HCT116 (cell line): ENCODE measurements at regions not wholly inside any gene's neighbourhood (a gene's known extent, or its start where the extent isn't known, plus 50 kb on each side); places are given as distances from the start of the nearest gene placed in this dataset.

ENCODE experiments used
- ATAC-seq: fragments of 200-7000 bp; cut with Tn5 transposase; 2 replicates; pipeline ENCODE4 v1.9.1; 2020; ENCODE audit warnings: mild to moderate bottlenecking, moderate library complexity
- BruUV-seq: library from RNA; stranded (reverse); fragments of 400-500 nt; replicated peaks from 2 replicates; lab custom pipeline; 2021; lab: Mats Ljungman, UMichigan
- CTCF ChIA-PET: fragments of 300-600 bp; sonication (Branson Sonifier 250); formaldehyde crosslinking; loops from one replicate; lab custom pipeline; 2021; ENCODE audit warnings: antibody characterized with exemption; lab: Charles Lee
- POLR2A ChIA-PET: fragments of 300-600, 350-600 bp; sonication (Branson Sonifier 250); formaldehyde crosslinking; loops from one replicate; lab custom pipeline; 2021; ENCODE audit warnings: antibody characterized with exemption; lab: Charles Lee
- RAD21 ChIA-PET, 2 experiments: fragments of 300-600 bp; sonication (Branson Sonifier 250); formaldehyde crosslinking; loops; one replicate each; lab custom pipeline; 2023; ENCODE audit warnings: low total read pairs in 2 of 2; ENCODE audit not compliant: uncharacterized antibody in 2 of 2, unreplicated experiment in 2 of 2, low non-redundant PET in 1 of 2; lab: Charles Lee
- DNase-seq: peaks from one replicate; pipeline ENCODE4 v3.0.0-alpha.2; 2010; ENCODE audit warnings: low read depth, low spot score
- H2AFZ ChIP-seq: fragments of 200-600 bp; shearing (Covaris generic), sonication (generic); 2 replicates; pipeline ENCODE4 v1.6.1; 2017; ENCODE audit warnings: low read depth, mixed run types, mixed read lengths, antibody characterized with exemption, low read length; ENCODE audit not compliant: poor library complexity, severe bottlenecking
- H3K27ac ChIP-seq: 2 replicates; pipeline ENCODE4 v1.5.1; 2012; ENCODE audit warnings: low read depth, low read length
- H3K27me3 ChIP-seq: fragments of 200-600 bp; sonication (generic); 2 replicates; pipeline ENCODE4 v1.6.1; 2016; ENCODE audit warnings: mixed run types, low read length, mixed read lengths; ENCODE audit not compliant: insufficient read depth
- H3K36me3 ChIP-seq, 2 experiments: fragments of 200-500 bp in 1 of 2; fragments of 200-600 bp in 1 of 2; sonication (Bioruptor generic) in 1 of 2; sonication (generic) in 1 of 2; 2 replicates each; pipeline versions ENCODE4 v1.5.1 to v1.6.1; 2014 to 2016; ENCODE audit warnings: low read length in 2 of 2, inconsistent platforms in 1 of 2, mixed read lengths in 1 of 2, mixed run types in 1 of 2; ENCODE audit not compliant: insufficient read depth in 2 of 2, control insufficient read depth in 1 of 2
- H3K4me1 ChIP-seq, 2 experiments: fragments of 200-600 bp in 1 of 2; sonication (generic) in 1 of 2; 2 replicates each; pipeline versions ENCODE4 v1.5.1 to v1.6.1; 2012 to 2017; ENCODE audit warnings: low read length in 2 of 2, inconsistent platforms in 1 of 2, mild to moderate bottlenecking in 1 of 2, mixed read lengths in 1 of 2, mixed run types in 1 of 2, moderate library complexity in 1 of 2; ENCODE audit not compliant: insufficient read depth in 2 of 2, control insufficient read depth in 1 of 2
- H3K4me2 ChIP-seq: fragments of 200-600 bp; sonication (generic); 2 replicates; pipeline ENCODE4 v1.6.1; 2017; ENCODE audit warnings: mixed run types, low read length, mixed read lengths
- H3K4me3 ChIP-seq, 2 experiments: fragments of 200-600 bp in 1 of 2; sonication (generic) in 1 of 2; replicated peaks in 1 of 2; 2 replicates each; pipeline ENCODE4 v1.5.1; 2011 to 2016; ENCODE audit warnings: low read length in 2 of 2, control low read depth in 1 of 2, low read depth in 1 of 2, mild to moderate bottlenecking in 1 of 2, mixed read lengths in 1 of 2, mixed run types in 1 of 2
- H3K79me2 ChIP-seq: fragments of 200-600 bp; sonication (generic); 2 replicates; pipeline ENCODE4 v1.6.1; 2017; ENCODE audit warnings: mild to moderate bottlenecking, mixed run types, low read length, moderate library complexity, mixed read lengths; ENCODE audit not compliant: insufficient read depth
- H3K9ac ChIP-seq: fragments of 200-600 bp; sonication (generic); 2 replicates; pipeline ENCODE4 v1.6.1; 2016; ENCODE audit warnings: low read length, mixed read lengths
- H3K9me2 ChIP-seq: fragments of 200-600 bp; sonication (generic), shearing (Covaris generic); 2 replicates; pipeline ENCODE4 v1.6.1; 2017; ENCODE audit warnings: mixed run types, mild to moderate bottlenecking, moderate library complexity; ENCODE audit not compliant: insufficient read depth
- H3K9me3 ChIP-seq, 2 experiments: fragments of 200-500 bp in 1 of 2; fragments of 200-600 bp in 1 of 2; sonication (Bioruptor generic) in 1 of 2; sonication (generic) in 1 of 2; 2 replicates each; pipeline ENCODE4 v1.6.1; 2014 to 2017; ENCODE audit warnings: low read length in 2 of 2, mixed read lengths in 2 of 2, inconsistent platforms in 1 of 2, low read depth in 1 of 2, mild to moderate bottlenecking in 1 of 2, mixed run types in 1 of 2, moderate library complexity in 1 of 2; ENCODE audit not compliant: control insufficient read depth in 1 of 2, insufficient read depth in 1 of 2
- H4K20me1 ChIP-seq: fragments of 200-600 bp; sonication (generic), shearing (Covaris generic); 2 replicates; pipeline ENCODE4 v1.6.1; 2017; ENCODE audit warnings: mixed run types, mild to moderate bottlenecking, moderate library complexity; ENCODE audit not compliant: insufficient read depth
- ELF1 ChIP-seq: IDR thresholded peaks from 2 replicates; pipeline ENCODE4 v1.6.1; 2012; ENCODE audit warnings: low read depth, borderline replicate concordance
- EZH2phosphoT487 ChIP-seq: fragments of 200-600 bp; IDR thresholded peaks from 2 replicates; pipeline ENCODE4 v1.6.1; 2018; ENCODE audit warnings: antibody characterized with exemption, borderline replicate concordance
- POLR2AphosphoS5 ChIP-seq: IDR thresholded peaks from 2 replicates; pipeline ENCODE4 v1.6.1; 2011; ENCODE audit warnings: mild to moderate bottlenecking, low read depth, low read length, moderate library complexity
- RAD21 ChIP-seq: IDR thresholded peaks from 2 replicates; pipeline ENCODE4 v1.6.1; 2012; ENCODE audit warnings: low read depth, mild to moderate bottlenecking
- SP1 ChIP-seq: IDR thresholded peaks from 2 replicates; pipeline ENCODE4 v1.6.1; 2012; ENCODE audit warnings: low read depth
- SRF ChIP-seq: IDR thresholded peaks from 2 replicates; pipeline ENCODE4 v1.6.1; 2012; ENCODE audit warnings: low read depth
- TCF7L2 ChIP-seq: IDR thresholded peaks from 2 replicates; pipeline ENCODE4 v1.7.0; 2011; ENCODE audit warnings: borderline replicate concordance, inconsistent platforms; ENCODE audit not compliant: insufficient read depth, insufficient read length; ENCODE audit errors: extremely low read depth
- YY1 ChIP-seq: IDR thresholded peaks from 2 replicates; pipeline ENCODE4 v1.6.1; 2011; ENCODE audit warnings: low read length, low read depth, moderate library complexity, mild to moderate bottlenecking; ENCODE audit not compliant: insufficient replicate concordance; ENCODE audit errors: extremely low read depth
- ZNF274 ChIP-seq: fragments of 200-500 bp; sonication (Bioruptor generic); IDR thresholded peaks from 2 replicates; pipeline ENCODE4 v1.6.1; 2014; ENCODE audit warnings: mild to moderate bottlenecking, low read depth, low read length, inconsistent platforms
- intact Hi-C: fragments of 100-400 bp; cut with micrococcal nuclease; formaldehyde crosslinking; loops from 2 replicates; pipeline ENCODE4 v1.10.0; 2022
- TF ChIP-seq, protein P1 (sequence below): IDR thresholded peaks from 2 replicates; pipeline ENCODE4 v1.6.1; 2011; ENCODE audit warnings: mild to moderate bottlenecking, low read length, moderate library complexity; ENCODE audit not compliant: insufficient replicate concordance; ENCODE audit errors: extremely low read depth
- TF ChIP-seq, protein P2 (sequence below), 3 experiments: fragments of 200-600 bp in 1 of 3; sonication (generic) in 1 of 3; IDR thresholded peaks in 2 of 3; conservative IDR thresholded peaks in 1 of 3; 2 replicates each; pipeline ENCODE4 v1.5.1; 2012 to 2017; ENCODE audit warnings: low read depth in 2 of 3, low read length in 2 of 3, antibody characterized with exemption in 1 of 3, borderline replicate concordance in 1 of 3, control low read depth in 1 of 3, mild to moderate bottlenecking in 1 of 3, mixed read lengths in 1 of 3, mixed run types in 1 of 3, moderate library complexity in 1 of 3; ENCODE audit not compliant: insufficient read depth in 1 of 3
- TF ChIP-seq, protein P3 (sequence below): IDR thresholded peaks from 2 replicates; pipeline ENCODE4 v1.6.1; 2012; ENCODE audit warnings: low read depth

- TF ChIP-seq, protein P1, sequence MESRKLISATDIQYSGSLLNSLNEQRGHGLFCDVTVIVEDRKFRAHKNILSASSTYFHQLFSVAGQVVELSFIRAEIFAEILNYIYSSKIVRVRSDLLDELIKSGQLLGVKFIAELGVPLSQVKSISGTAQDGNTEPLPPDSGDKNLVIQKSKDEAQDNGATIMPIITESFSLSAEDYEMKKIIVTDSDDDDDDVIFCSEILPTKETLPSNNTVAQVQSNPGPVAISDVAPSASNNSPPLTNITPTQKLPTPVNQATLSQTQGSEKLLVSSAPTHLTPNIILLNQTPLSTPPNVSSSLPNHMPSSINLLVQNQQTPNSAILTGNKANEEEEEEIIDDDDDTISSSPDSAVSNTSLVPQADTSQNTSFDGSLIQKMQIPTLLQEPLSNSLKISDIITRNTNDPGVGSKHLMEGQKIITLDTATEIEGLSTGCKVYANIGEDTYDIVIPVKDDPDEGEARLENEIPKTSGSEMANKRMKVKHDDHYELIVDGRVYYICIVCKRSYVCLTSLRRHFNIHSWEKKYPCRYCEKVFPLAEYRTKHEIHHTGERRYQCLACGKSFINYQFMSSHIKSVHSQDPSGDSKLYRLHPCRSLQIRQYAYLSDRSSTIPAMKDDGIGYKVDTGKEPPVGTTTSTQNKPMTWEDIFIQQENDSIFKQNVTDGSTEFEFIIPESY: no peak
- TF ChIP-seq, protein P2, sequence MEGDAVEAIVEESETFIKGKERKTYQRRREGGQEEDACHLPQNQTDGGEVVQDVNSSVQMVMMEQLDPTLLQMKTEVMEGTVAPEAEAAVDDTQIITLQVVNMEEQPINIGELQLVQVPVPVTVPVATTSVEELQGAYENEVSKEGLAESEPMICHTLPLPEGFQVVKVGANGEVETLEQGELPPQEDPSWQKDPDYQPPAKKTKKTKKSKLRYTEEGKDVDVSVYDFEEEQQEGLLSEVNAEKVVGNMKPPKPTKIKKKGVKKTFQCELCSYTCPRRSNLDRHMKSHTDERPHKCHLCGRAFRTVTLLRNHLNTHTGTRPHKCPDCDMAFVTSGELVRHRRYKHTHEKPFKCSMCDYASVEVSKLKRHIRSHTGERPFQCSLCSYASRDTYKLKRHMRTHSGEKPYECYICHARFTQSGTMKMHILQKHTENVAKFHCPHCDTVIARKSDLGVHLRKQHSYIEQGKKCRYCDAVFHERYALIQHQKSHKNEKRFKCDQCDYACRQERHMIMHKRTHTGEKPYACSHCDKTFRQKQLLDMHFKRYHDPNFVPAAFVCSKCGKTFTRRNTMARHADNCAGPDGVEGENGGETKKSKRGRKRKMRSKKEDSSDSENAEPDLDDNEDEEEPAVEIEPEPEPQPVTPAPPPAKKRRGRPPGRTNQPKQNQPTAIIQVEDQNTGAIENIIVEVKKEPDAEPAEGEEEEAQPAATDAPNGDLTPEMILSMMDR (IDR thresholded peaks at IDR 0.05 in 2 of 3, conservative IDR thresholded peaks at IDR 0.05 in 1 of 3; ENCODE audit: borderline replicate concordance in 1 of 3, insufficient read depth in 1 of 3, low read depth in 2 of 3, low read length in 2 of 3): no peak
Observed at GRCh38 chr13:67440236-67440975, 210.3 kb upstream of the PCDH9 start (continued).

DNA sequence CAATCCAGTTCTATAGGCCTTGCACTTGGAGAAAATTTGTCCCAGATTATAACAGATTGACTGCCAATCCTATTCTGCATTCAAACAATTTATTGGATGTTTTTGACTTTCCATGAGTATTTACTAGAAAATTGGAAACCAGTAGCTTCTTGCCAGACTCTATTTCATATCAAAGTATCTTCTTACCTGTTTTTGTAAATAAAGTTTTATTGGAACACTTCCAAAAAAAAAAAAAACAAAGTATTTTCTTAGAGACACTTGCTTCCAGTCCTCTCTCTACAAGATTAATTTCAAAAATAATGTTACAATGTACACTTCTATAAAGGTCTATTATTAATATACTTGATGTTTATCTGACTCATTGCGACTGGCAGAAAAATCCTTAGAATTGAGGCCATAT, 209.2 kb upstream of the PCDH9 start:
- BruUV-seq: no TSS peak
- CTCF ChIA-PET: no interaction called here
- Histone ChIP-seq H3K27me3 (no peaks in the 10 kb centered on the region), H4K20me1 (no peaks in the 10 kb centered on the region), H3K4me3 (no peak overlapping the region), H3K79me2 (no peaks in the 10 kb centered on the region), H3K9ac (no peak overlapping the region), H3K9me2 (no peaks in the 10 kb centered on the region), H3K9me3 (no peaks in the 10 kb centered on the region), H3K4me2 (no peak overlapping the region), H3K36me3 (no peaks in the 10 kb centered on the region), H3K4me1 (no peaks in the 10 kb centered on the region), H2AFZ (no peak overlapping the region), H3K27ac (no peak overlapping the region)
- no peak for DNase-seq
- intact Hi-C loops: no loop called here
- ATAC-seq: no peak
- POLR2A ChIA-PET: no interaction called here
- RAD21 ChIA-PET: no interaction called here
- no peak for TF ChIP-seq SRF
- no peak for TF ChIP-seq TCF7L2
- no peak for TF ChIP-seq SP1
- no peak for TF ChIP-seq ZNF274
- no peak for TF ChIP-seq ELF1
- TF ChIP-seq, protein P2 (IDR thresholded peaks at IDR 0.05 in 2 of 3, conservative IDR thresholded peaks at IDR 0.05 in 1 of 3; ENCODE audit: borderline replicate concordance in 1 of 3, insufficient read depth in 1 of 3, low read depth in 2 of 3, low read length in 2 of 3): no peak
- TF ChIP-seq EZH2phosphoT487: no peak
- no peak for TF ChIP-seq POLR2AphosphoS5
- no peak for TF ChIP-seq YY1
- TF ChIP-seq RAD21: no peak
- TF ChIP-seq, protein P3, sequence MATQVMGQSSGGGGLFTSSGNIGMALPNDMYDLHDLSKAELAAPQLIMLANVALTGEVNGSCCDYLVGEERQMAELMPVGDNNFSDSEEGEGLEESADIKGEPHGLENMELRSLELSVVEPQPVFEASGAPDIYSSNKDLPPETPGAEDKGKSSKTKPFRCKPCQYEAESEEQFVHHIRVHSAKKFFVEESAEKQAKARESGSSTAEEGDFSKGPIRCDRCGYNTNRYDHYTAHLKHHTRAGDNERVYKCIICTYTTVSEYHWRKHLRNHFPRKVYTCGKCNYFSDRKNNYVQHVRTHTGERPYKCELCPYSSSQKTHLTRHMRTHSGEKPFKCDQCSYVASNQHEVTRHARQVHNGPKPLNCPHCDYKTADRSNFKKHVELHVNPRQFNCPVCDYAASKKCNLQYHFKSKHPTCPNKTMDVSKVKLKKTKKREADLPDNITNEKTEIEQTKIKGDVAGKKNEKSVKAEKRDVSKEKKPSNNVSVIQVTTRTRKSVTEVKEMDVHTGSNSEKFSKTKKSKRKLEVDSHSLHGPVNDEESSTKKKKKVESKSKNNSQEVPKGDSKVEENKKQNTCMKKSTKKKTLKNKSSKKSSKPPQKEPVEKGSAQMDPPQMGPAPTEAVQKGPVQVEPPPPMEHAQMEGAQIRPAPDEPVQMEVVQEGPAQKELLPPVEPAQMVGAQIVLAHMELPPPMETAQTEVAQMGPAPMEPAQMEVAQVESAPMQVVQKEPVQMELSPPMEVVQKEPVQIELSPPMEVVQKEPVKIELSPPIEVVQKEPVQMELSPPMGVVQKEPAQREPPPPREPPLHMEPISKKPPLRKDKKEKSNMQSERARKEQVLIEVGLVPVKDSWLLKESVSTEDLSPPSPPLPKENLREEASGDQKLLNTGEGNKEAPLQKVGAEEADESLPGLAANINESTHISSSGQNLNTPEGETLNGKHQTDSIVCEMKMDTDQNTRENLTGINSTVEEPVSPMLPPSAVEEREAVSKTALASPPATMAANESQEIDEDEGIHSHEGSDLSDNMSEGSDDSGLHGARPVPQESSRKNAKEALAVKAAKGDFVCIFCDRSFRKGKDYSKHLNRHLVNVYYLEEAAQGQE: no peak
